Type B pancreatic cell (in vitro differentiated cells): ENCODE measurements at regions not wholly inside any gene's neighbourhood (a gene's known extent, or its start where the extent isn't known, plus 50 kb on each side); places are given as distances from the start of the nearest gene placed in this dataset.
A peak's percentile ranks its signal among the peaks of the same experiment; 100 is the strongest.

Experiments used
- DNase-seq: peaks from one replicate; pipeline ENCODE4 v3.0.0; 2021; ENCODE audit warnings: mixed read lengths; ENCODE audit not compliant: unreplicated experiment; ENCODE audit errors: extremely low spot score
- H3K27ac Mint-ChIP-seq: 2 replicates; pipeline ENCODE4 v1.8.0; 2021; ENCODE audit warnings: mild to moderate bottlenecking, mixed read lengths
- H3K27me3 Mint-ChIP-seq: 2 replicates; pipeline ENCODE4 v1.8.0; 2021; ENCODE audit warnings: mixed read lengths
- H3K36me3 Mint-ChIP-seq: 2 replicates; pipeline ENCODE4 v1.8.0; 2021; ENCODE audit warnings: mixed read lengths
- H3K4me1 Mint-ChIP-seq: one replicate; pipeline ENCODE4 v1.8.0; 2021; ENCODE audit warnings: mixed read lengths; ENCODE audit not compliant: unreplicated experiment
- H3K4me3 Mint-ChIP-seq: 2 replicates; pipeline ENCODE4 v1.8.0; 2021; ENCODE audit warnings: mild to moderate bottlenecking, mixed read lengths
- H3K9me3 Mint-ChIP-seq: 2 replicates; pipeline ENCODE4 v1.8.0; 2021; ENCODE audit warnings: mixed read lengths
- CTCF ChIP-seq: fragments of 200-600 bp; sonication (generic); conservative IDR thresholded peaks from 2 replicates; pipeline ENCODE4 v1.5.0; 2021; ENCODE audit warnings: antibody characterized with exemption, mild to moderate bottlenecking

GRCh38 chr7:106465704-106466468 is 181.1 kb upstream of the NAMPT start:
- H3K4me3 Mint-ChIP-seq, result no peak overlapping the region
- no peak for TF ChIP-seq CTCF
- no peaks in the 10 kb centered on the region for H3K27me3 Mint-ChIP-seq
- peaks cover 2% of the 10 kb centered on the region for H3K9me3 Mint-ChIP-seq
- H3K4me1 Mint-ChIP-seq, result no peaks in the 10 kb centered on the region
- H3K36me3 Mint-ChIP-seq, result no peaks in the 10 kb centered on the region
- no peak overlapping the region for H3K27ac Mint-ChIP-seq
- no peak for DNase-seq

- Mint-ChIP-seq H3K36me3 (no peaks in the 10 kb centered on the region), H3K27ac (no peak overlapping the region), H3K27me3 (no peaks in the 10 kb centered on the region), H3K4me3 (no peak overlapping the region), H3K9me3 (peaks cover 9% of the 10 kb centered on the region), H3K4me1 (no peaks in the 10 kb centered on the region)
- DNase-seq, result no peak
- no peak for TF ChIP-seq CTCF
Measured at GRCh38 chr7:106464651-106465050, 179.9 kb upstream of the NAMPT start.

GRCh38 chr7:106463851-106464611 is 179.2 kb upstream of the NAMPT start:
- H3K9me3 Mint-ChIP-seq, result peaks cover 9% of the 10 kb centered on the region
- H3K36me3 Mint-ChIP-seq, result no peaks in the 10 kb centered on the region
- no peak overlapping the region for H3K27ac Mint-ChIP-seq
- H3K27me3 Mint-ChIP-seq, result no peaks in the 10 kb centered on the region
- DNase-seq, result no peak
- TF ChIP-seq CTCF, result no peak
- H3K4me3 Mint-ChIP-seq, result no peak overlapping the region
- H3K4me1 Mint-ChIP-seq, result no peaks in the 10 kb centered on the region

GRCh38 chr7:106462914-106463482 is 178.2 kb upstream of the NAMPT start:
- Mint-ChIP-seq H3K36me3 (no peaks in the 10 kb centered on the region), H3K27me3 (no peaks in the 10 kb centered on the region), H3K4me1 (no peaks in the 10 kb centered on the region), H3K4me3 (no peak overlapping the region), H3K27ac (no peak overlapping the region), H3K9me3 (peaks cover 9% of the 10 kb centered on the region)
- no peak for TF ChIP-seq CTCF
- no peak for DNase-seq

- no peaks in the 10 kb centered on the region for H3K4me1 Mint-ChIP-seq
- no peak overlapping the region for H3K27ac Mint-ChIP-seq
- H3K9me3 Mint-ChIP-seq, result peaks cover 9% of the 10 kb centered on the region
- no peak for DNase-seq
- no peak overlapping the region for H3K4me3 Mint-ChIP-seq
- H3K36me3 Mint-ChIP-seq, result no peaks in the 10 kb centered on the region
- peak; percentile 76 for TF ChIP-seq CTCF
- H3K27me3 Mint-ChIP-seq, result no peaks in the 10 kb centered on the region
Measured at GRCh38 chr7:106462365-106462859, 177.6 kb upstream of the NAMPT start.
